ENCODE measurements at regions not wholly inside any gene's neighbourhood (a gene's known extent, or its start where the extent isn't known, plus 50 kb on each side); places are given as distances from the start of the nearest gene placed in this dataset.

DNA sequence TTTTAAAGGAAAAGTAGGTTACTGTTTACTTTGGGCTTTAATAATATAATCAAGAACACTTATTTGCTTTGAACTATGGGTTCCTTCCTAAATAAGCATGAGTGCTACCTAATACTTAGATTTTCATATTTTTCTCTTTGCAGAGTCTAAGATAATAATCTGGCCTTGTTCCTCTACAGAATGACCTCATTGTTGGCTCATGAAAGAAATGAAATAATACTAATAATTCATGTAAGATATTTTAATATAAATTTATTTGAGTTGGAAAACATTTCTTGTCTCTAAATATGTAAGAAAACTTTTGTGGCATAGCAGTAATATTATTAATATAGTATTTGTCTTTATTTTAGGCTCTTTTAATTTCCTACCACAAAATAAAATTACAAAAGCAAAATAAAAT, 601.3 kb downstream of the IQCM start (continued):
- TF ChIP-seq, protein P1, sequence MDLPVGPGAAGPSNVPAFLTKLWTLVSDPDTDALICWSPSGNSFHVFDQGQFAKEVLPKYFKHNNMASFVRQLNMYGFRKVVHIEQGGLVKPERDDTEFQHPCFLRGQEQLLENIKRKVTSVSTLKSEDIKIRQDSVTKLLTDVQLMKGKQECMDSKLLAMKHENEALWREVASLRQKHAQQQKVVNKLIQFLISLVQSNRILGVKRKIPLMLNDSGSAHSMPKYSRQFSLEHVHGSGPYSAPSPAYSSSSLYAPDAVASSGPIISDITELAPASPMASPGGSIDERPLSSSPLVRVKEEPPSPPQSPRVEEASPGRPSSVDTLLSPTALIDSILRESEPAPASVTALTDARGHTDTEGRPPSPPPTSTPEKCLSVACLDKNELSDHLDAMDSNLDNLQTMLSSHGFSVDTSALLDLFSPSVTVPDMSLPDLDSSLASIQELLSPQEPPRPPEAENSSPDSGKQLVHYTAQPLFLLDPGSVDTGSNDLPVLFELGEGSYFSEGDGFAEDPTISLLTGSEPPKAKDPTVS (IDR thresholded peaks at IDR 0.05; ENCODE audit: low read depth, low read length) = no peak
- no peak for TF ChIP-seq TARDBP (IDR thresholded peaks at IDR 0.05; ENCODE audit: borderline replicate concordance)
- TF ChIP-seq, protein P2, sequence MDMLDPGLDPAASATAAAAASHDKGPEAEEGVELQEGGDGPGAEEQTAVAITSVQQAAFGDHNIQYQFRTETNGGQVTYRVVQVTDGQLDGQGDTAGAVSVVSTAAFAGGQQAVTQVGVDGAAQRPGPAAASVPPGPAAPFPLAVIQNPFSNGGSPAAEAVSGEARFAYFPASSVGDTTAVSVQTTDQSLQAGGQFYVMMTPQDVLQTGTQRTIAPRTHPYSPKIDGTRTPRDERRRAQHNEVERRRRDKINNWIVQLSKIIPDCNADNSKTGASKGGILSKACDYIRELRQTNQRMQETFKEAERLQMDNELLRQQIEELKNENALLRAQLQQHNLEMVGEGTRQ (IDR thresholded peaks at IDR 0.05; ENCODE audit: borderline replicate concordance, low read depth, low read length) = no peak
- no peak for TF ChIP-seq YBX1 (IDR thresholded peaks at IDR 0.05)
- TF ChIP-seq, protein P3, sequence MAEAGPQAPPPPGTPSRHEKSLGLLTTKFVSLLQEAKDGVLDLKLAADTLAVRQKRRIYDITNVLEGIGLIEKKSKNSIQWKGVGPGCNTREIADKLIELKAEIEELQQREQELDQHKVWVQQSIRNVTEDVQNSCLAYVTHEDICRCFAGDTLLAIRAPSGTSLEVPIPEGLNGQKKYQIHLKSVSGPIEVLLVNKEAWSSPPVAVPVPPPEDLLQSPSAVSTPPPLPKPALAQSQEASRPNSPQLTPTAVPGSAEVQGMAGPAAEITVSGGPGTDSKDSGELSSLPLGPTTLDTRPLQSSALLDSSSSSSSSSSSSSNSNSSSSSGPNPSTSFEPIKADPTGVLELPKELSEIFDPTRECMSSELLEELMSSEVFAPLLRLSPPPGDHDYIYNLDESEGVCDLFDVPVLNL (IDR thresholded peaks at IDR 0.05; ENCODE audit: low read depth, low read length) = no peak
- TF ChIP-seq, protein P4, sequence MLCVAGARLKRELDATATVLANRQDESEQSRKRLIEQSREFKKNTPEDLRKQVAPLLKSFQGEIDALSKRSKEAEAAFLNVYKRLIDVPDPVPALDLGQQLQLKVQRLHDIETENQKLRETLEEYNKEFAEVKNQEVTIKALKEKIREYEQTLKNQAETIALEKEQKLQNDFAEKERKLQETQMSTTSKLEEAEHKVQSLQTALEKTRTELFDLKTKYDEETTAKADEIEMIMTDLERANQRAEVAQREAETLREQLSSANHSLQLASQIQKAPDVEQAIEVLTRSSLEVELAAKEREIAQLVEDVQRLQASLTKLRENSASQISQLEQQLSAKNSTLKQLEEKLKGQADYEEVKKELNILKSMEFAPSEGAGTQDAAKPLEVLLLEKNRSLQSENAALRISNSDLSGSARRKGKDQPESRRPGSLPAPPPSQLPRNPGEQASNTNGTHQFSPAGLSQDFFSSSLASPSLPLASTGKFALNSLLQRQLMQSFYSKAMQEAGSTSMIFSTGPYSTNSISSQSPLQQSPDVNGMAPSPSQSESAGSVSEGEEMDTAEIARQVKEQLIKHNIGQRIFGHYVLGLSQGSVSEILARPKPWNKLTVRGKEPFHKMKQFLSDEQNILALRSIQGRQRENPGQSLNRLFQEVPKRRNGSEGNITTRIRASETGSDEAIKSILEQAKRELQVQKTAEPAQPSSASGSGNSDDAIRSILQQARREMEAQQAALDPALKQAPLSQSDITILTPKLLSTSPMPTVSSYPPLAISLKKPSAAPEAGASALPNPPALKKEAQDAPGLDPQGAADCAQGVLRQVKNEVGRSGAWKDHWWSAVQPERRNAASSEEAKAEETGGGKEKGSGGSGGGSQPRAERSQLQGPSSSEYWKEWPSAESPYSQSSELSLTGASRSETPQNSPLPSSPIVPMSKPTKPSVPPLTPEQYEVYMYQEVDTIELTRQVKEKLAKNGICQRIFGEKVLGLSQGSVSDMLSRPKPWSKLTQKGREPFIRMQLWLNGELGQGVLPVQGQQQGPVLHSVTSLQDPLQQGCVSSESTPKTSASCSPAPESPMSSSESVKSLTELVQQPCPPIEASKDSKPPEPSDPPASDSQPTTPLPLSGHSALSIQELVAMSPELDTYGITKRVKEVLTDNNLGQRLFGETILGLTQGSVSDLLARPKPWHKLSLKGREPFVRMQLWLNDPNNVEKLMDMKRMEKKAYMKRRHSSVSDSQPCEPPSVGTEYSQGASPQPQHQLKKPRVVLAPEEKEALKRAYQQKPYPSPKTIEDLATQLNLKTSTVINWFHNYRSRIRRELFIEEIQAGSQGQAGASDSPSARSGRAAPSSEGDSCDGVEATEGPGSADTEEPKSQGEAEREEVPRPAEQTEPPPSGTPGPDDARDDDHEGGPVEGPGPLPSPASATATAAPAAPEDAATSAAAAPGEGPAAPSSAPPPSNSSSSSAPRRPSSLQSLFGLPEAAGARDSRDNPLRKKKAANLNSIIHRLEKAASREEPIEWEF (IDR thresholded peaks at IDR 0.05; ENCODE audit: insufficient replicate concordance, low read depth, low read length) = no peak
- no peak for TF ChIP-seq SIX5 (IDR thresholded peaks at IDR 0.05; ENCODE audit: low read depth, low read length, severe bottlenecking)
- no peak for TF ChIP-seq POU2F2 (IDR thresholded peaks at IDR 0.05; ENCODE audit: borderline replicate concordance, low read depth, low read length)
- TF ChIP-seq ZBED1 (IDR thresholded peaks at IDR 0.05; ENCODE audit: borderline replicate concordance) = no peak
- TF ChIP-seq RBBP5 (conservative IDR thresholded peaks at IDR 0.05) = no peak
- TF ChIP-seq, protein P5, sequence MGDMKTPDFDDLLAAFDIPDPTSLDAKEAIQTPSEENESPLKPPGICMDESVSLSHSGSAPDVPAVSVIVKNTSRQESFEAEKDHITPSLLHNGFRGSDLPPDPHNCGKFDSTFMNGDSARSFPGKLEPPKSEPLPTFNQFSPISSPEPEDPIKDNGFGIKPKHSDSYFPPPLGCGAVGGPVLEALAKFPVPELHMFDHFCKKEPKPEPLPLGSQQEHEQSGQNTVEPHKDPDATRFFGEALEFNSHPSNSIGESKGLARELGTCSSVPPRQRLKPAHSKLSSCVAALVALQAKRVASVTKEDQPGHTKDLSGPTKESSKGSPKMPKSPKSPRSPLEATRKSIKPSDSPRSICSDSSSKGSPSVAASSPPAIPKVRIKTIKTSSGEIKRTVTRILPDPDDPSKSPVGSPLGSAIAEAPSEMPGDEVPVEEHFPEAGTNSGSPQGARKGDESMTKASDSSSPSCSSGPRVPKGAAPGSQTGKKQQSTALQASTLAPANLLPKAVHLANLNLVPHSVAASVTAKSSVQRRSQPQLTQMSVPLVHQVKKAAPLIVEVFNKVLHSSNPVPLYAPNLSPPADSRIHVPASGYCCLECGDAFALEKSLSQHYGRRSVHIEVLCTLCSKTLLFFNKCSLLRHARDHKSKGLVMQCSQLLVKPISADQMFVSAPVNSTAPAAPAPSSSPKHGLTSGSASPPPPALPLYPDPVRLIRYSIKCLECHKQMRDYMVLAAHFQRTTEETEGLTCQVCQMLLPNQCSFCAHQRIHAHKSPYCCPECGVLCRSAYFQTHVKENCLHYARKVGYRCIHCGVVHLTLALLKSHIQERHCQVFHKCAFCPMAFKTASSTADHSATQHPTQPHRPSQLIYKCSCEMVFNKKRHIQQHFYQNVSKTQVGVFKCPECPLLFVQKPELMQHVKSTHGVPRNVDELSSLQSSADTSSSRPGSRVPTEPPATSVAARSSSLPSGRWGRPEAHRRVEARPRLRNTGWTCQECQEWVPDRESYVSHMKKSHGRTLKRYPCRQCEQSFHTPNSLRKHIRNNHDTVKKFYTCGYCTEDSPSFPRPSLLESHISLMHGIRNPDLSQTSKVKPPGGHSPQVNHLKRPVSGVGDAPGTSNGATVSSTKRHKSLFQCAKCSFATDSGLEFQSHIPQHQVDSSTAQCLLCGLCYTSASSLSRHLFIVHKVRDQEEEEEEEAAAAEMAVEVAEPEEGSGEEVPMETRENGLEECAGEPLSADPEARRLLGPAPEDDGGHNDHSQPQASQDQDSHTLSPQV (IDR thresholded peaks at IDR 0.05) = no peak

All from GM12878 (cell line).